ENCODE measurements at regions not wholly inside any gene's neighbourhood (a gene's known extent, or its start where the extent isn't known, plus 50 kb on each side); places are given as distances from the start of the nearest gene placed in this dataset.
"Not testable (repeated sequence)": the region's sequence is repeated elsewhere in the genome, so short reads cannot be mapped to it uniquely, and the experiment has no call there.

DNA sequence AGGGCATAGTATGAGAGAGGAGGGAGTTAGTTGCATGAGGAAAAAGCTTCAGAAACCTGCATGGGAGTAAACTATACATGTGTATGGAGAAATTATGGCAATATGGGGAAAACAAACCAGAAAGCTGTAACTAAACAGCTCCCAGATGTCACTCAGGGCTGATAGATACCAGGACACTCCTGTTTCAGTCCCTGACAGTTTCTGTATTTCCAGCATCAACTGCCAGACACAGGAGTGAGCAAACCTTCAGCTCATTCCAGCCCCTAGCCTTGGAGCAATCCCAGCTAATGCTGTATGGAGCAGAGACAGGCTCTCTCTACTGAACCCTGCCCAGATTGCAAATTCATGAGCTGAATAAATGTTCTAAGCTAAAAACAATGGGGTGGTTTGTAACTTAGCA, 382.9 kb upstream of the MAGEB18 start:
- TF ChIP-seq, protein P1, sequence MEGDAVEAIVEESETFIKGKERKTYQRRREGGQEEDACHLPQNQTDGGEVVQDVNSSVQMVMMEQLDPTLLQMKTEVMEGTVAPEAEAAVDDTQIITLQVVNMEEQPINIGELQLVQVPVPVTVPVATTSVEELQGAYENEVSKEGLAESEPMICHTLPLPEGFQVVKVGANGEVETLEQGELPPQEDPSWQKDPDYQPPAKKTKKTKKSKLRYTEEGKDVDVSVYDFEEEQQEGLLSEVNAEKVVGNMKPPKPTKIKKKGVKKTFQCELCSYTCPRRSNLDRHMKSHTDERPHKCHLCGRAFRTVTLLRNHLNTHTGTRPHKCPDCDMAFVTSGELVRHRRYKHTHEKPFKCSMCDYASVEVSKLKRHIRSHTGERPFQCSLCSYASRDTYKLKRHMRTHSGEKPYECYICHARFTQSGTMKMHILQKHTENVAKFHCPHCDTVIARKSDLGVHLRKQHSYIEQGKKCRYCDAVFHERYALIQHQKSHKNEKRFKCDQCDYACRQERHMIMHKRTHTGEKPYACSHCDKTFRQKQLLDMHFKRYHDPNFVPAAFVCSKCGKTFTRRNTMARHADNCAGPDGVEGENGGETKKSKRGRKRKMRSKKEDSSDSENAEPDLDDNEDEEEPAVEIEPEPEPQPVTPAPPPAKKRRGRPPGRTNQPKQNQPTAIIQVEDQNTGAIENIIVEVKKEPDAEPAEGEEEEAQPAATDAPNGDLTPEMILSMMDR (conservative IDR thresholded peaks at IDR 0.05; ENCODE audit: low read length) = no peak
- no peak for TF ChIP-seq EZH2phosphoT487 (IDR thresholded peaks at IDR 0.05; ENCODE audit: borderline replicate concordance, low read depth, low read length)
- Histone ChIP-seq H3K9me2 (ENCODE audit: insufficient read depth, low read length) (no peaks in the 10 kb centered on the region), H3K4me1 (ENCODE audit: insufficient read depth, low read length, poor library complexity, severe bottlenecking) (no peaks in the 10 kb centered on the region), H3K4me3 (ENCODE audit: low read depth, low read length, poor library complexity, severe bottlenecking) (no peak overlapping the region), H3K4me2 (ENCODE audit: low read length) (no peak overlapping the region), H2AFZ (ENCODE audit: low read length) (no peak overlapping the region), H4K20me1 (ENCODE audit: insufficient read depth, low read length) (no peaks in the 10 kb centered on the region), H3K36me3 (ENCODE audit: insufficient read depth, low read length) (no peaks in the 10 kb centered on the region), H3K79me2 (ENCODE audit: insufficient read depth, low read depth, low read length) (no peaks in the 10 kb centered on the region), H3K27ac (ENCODE audit: low read depth, low read length, poor library complexity, severe bottlenecking) (no peak overlapping the region), H3K9me3 (ENCODE audit: low read length) (no peaks in the 10 kb centered on the region)
- intact Hi-C loops (cut with micrococcal nuclease; ENCODE audit: unreplicated experiment) = no loop called here
- BruUV-seq (replicated peaks) = no TSS peak
- CTCF ChIA-PET (ENCODE audit: unreplicated experiment) = no interaction called here
- POLR2A ChIA-PET = no interaction called here
- no peak for DNase-seq (ENCODE audit: low spot score)

DNA sequence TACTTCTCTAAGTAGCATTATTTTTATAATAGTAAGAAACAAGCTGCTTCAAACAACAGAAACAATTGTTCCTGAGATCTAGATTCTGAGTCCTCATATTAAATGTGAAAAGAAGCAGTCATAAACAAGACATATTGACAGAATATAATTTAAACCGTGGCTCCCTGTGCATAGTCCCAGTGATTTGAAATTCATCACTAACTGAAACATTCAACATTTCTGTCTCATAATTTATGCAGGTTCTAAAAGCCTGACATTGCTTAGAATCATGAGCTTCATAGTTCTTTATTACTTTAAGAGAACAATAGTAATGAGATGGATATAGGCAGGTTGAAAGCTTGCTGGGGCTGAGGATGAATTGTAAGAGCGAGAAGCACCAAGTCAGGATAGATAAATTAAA, 375.5 kb upstream of the MAGEB18 start:
- Histone ChIP-seq H3K79me2 (ENCODE audit: insufficient read depth, low read depth, low read length) (no peaks in the 10 kb centered on the region), H3K4me2 (ENCODE audit: low read length) (no peak overlapping the region), H2AFZ (ENCODE audit: low read length) (no peak overlapping the region), H3K9me2 (ENCODE audit: insufficient read depth, low read length) (no peaks in the 10 kb centered on the region), H3K4me3 (ENCODE audit: low read depth, low read length, poor library complexity, severe bottlenecking) (no peak overlapping the region), H3K36me3 (ENCODE audit: insufficient read depth, low read length) (no peaks in the 10 kb centered on the region), H3K4me1 (ENCODE audit: insufficient read depth, low read length, poor library complexity, severe bottlenecking) (no peaks in the 10 kb centered on the region), H3K9me3 (ENCODE audit: low read length) (no peaks in the 10 kb centered on the region), H3K27ac (ENCODE audit: low read depth, low read length, poor library complexity, severe bottlenecking) (no peak overlapping the region), H4K20me1 (ENCODE audit: insufficient read depth, low read length) (no peaks in the 10 kb centered on the region)
- DNase-seq (ENCODE audit: low spot score) = no peak
- POLR2A ChIA-PET = no interaction called here
- CTCF ChIA-PET (ENCODE audit: unreplicated experiment) = no interaction called here
- TF ChIP-seq, protein P1 (conservative IDR thresholded peaks at IDR 0.05; ENCODE audit: low read length) = no peak
- no peak for TF ChIP-seq EZH2phosphoT487 (IDR thresholded peaks at IDR 0.05; ENCODE audit: borderline replicate concordance, low read depth, low read length)
- no TSS peak for BruUV-seq (replicated peaks)
- intact Hi-C loops (cut with micrococcal nuclease; ENCODE audit: unreplicated experiment) = no loop called here

DNA sequence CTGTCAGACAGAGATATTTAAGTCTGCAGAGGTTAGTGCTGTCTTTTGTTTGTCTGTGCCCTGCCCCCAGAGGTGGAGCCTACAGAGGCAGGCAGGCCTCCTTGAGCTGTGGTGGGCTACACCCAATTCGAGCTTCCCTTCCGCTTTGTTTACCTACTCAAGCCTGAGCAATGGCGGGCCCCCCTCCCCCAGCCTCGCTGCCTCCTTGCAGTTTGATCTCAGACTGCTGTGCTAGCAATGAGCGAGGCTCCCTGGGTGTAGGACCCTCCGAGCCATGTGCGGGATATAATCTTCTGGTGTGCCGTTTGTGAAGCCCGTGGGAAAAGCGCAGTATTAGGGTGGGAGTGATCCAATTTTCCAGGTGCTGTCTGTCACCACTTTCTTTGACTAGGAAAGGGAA, 366.3 kb upstream of the MAGEB18 start:
- intact Hi-C loops (cut with micrococcal nuclease; ENCODE audit: unreplicated experiment); H3K4me2 ChIP-seq (ENCODE audit: low read length); H3K27ac ChIP-seq (ENCODE audit: low read depth, low read length, poor library complexity, severe bottlenecking); H3K9me3 ChIP-seq (ENCODE audit: low read length); H3K9me2 ChIP-seq (ENCODE audit: insufficient read depth, low read length); CTCF ChIA-PET (ENCODE audit: unreplicated experiment); DNase-seq (ENCODE audit: low spot score); BruUV-seq (replicated peaks); H3K4me1 ChIP-seq (ENCODE audit: insufficient read depth, low read length, poor library complexity, severe bottlenecking); POLR2A ChIA-PET; H2AFZ ChIP-seq (ENCODE audit: low read length); H4K20me1 ChIP-seq (ENCODE audit: insufficient read depth, low read length); H3K4me3 ChIP-seq (ENCODE audit: low read depth, low read length, poor library complexity, severe bottlenecking); H3K79me2 ChIP-seq (ENCODE audit: insufficient read depth, low read depth, low read length); H3K36me3 ChIP-seq (ENCODE audit: insufficient read depth, low read length): not testable (repeated sequence)

DNA sequence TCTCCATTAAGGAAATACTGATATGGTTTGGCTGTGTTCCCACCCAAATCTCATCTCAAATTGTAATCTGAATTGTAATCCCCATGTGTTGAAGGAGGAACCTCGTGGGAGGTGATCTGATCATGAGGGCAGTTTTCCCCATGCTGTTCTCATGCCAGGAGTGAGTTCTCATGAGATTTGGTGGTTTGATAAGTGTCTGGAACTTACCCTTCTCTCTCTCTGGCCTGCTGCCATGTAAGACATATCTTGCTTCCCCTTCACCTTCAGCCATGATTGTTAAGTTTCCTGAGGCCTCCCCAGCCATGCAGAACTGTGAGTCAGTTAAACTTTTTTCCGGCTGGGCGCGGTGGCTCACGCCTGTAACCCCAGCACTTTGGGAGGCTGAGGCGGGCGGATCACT, 340.3 kb upstream of the MAGEB18 start:
- intact Hi-C loops (cut with micrococcal nuclease; ENCODE audit: unreplicated experiment); DNase-seq (ENCODE audit: low spot score); H3K4me3 ChIP-seq (ENCODE audit: low read depth, low read length, poor library complexity, severe bottlenecking); H3K79me2 ChIP-seq (ENCODE audit: insufficient read depth, low read depth, low read length); H3K9me2 ChIP-seq (ENCODE audit: insufficient read depth, low read length); H3K4me2 ChIP-seq (ENCODE audit: low read length); H3K9me3 ChIP-seq (ENCODE audit: low read length); CTCF ChIA-PET (ENCODE audit: unreplicated experiment); H3K4me1 ChIP-seq (ENCODE audit: insufficient read depth, low read length, poor library complexity, severe bottlenecking); BruUV-seq (replicated peaks); H4K20me1 ChIP-seq (ENCODE audit: insufficient read depth, low read length); POLR2A ChIA-PET; H3K27ac ChIP-seq (ENCODE audit: low read depth, low read length, poor library complexity, severe bottlenecking); H3K36me3 ChIP-seq (ENCODE audit: insufficient read depth, low read length); H2AFZ ChIP-seq (ENCODE audit: low read length): not testable (repeated sequence)
